NCI-H1417 (cell line): ENCODE measurements at regions not wholly inside any gene's neighbourhood (a gene's known extent, or its start where the extent isn't known, plus 50 kb on each side); places are given as distances from the start of the nearest gene placed in this dataset.

ENCODE experiments used
- DNase-seq, 3 experiments: peaks; one replicate each; lab custom pipeline; 2025; lab: John Stamatoyannopoulos, UW

DNA sequence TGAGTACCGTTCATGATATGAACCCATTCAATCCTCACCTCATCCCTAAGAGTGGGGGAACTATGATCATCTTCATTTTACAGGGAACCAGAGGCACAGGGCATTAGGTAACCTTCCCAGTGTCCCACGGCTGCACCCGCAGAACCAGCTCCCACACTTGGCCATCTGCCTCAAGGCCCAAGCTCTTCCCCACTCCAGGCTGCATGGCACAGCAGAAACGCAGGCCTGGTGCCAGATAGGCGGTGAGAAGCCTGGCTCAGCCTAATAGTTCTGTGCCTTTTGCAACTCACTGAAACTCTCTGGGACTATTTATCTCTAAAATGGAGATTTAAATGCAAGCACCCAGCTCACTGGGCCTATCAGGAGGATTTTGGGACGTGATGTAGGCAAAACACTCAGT lies 90.8 kb upstream of the ZNF618 start:
- no peak for DNase-seq

GRCh38 chr9:113786071-113786470 lies 90.0 kb upstream of the ZNF618 start:
- no peak for DNase-seq

DNA sequence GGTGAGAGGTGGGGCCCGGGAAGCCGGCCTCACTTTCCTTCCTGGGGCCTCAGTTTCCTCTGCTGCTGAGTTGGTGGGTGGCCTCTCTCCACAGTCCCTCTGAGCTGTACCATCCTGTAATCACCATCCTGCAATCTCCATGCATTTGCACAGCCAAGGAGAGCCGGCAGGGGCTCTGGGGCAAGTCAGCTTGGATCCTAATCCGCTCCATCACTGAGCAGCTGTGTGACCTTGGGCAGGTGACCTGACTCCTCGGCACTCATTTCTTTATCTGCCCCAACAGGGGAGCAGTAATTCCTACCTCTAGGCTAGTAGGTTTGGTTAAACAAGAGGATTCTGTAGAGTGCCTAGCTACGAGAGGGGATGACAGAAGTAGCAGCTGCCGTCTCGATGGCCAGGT lies 88.2 kb upstream of the ZNF618 start:
- DNase-seq, result no peak

DNA sequence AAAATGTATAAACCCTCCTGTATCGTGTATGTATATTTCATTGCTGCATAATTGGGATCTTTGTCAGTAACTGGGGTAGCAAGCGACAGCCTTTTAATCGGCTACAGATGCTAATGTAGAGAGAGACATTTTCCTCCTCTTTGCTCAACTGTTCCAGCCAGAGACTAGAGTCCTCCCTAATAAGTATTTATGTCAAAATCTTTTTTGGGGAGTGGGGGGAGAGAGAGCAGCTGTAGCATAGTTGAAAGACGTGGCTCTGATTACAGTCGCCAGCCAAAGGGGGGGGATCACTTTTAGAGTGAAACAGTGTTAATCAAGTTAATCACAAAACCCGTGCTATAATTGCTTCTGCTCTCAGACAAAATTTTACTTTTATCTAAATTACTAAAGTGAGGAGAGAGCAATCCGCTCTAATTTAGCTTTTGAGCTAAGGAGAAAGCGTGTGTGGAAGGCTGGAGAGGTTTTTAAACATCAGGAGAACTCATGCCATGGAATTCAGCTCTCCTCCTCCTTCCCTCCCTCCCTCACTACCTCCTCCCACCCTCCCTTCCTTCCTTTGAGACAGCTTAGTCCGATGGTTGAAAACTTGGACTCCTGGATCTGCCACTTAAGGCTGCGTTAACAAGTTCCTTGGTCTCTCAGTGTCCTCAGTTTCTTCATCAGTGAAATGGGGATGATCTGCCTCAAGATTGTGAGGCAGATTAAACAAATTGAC lies 87.3 kb upstream of the ZNF618 start:
- no peak for DNase-seq

GRCh38 chr9:113790093-113790492 lies 86.0 kb upstream of the ZNF618 start:
- DNase-seq, result peak in 2 of 3 experiments; percentile 23 to 77

DNA sequence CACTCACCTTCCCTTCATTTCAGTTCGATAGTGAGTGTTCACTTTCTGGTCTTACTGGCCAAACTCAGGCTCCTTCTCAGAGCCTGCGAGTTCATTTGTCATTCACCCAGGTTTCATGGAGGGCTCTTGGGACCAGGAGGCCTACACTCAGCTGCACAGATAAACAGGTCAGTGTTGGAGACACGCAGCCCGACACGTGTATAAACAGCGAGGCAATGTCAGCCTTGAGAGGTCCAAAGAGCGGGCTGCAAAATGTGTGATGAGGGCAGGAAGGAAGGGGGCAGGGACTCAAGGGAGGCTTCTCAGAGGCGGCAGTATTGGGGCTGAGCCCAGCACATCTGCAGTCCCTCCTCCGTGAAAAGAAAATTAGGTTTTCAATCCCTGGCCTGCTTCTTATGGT lies 82.6 kb upstream of the ZNF618 start:
- no peak for DNase-seq

DNA sequence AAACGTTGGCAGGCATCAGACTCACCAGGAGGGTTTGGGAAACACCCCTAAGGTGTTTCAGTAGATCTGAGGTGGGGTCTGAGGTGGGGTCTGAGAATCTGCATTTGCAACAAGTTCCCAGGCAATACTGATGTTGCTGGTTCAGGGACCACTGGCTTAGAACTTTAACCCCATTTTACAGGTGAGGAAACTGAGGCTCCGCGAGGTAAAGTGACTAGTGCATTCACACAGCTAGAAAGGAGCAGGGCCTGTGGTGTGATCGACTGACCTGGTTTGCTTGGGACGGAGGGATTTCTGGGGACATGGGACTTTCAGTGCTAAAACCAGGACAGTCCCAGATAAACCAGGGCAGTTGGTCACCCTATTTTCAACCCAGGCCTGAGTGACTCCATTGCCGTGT lies 81.4 kb upstream of the ZNF618 start:
- DNase-seq, result no peak

- no peak for DNase-seq
These were observed 80.2 kb upstream of the ZNF618 start for GRCh38 chr9:113795811-113796392.

GRCh38 chr9:113796646-113797426 lies 79.3 kb upstream of the ZNF618 start:
- no peak for DNase-seq

- DNase-seq, result no peak
These were observed 77.8 kb upstream of the ZNF618 start for GRCh38 chr9:113798062-113799030.

DNA sequence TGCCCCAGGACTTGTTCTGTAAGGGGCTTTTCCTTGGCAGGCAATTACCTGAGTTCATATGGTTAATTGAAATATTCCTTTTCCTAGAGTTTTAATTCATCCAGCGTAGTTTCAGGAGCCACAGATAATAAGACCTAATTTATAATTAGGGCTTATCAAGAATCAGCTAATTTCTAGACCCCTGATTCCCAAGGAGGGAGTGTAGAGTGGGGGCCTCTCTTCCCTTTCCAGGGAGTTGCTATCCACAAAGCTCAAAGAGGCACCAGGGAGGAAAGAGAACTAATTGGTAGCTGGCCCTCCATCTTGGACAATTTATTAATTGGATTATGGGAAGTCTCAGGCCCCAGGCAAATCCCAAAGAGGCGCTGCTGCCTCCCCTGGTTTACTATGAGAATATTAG lies 75.8 kb upstream of the ZNF618 start:
- no peak for DNase-seq

GRCh38 chr9:113803811-113804589 lies 72.1 kb upstream of the ZNF618 start:
- no peak for DNase-seq

- no peak for DNase-seq
These were observed 70.5 kb upstream of the ZNF618 start for GRCh38 chr9:113805486-113806132.

- peak in 2 of 3 experiments; percentile 53 to 69 for DNase-seq
These were observed 68.7 kb upstream of the ZNF618 start for GRCh38 chr9:113807173-113808061.

DNA sequence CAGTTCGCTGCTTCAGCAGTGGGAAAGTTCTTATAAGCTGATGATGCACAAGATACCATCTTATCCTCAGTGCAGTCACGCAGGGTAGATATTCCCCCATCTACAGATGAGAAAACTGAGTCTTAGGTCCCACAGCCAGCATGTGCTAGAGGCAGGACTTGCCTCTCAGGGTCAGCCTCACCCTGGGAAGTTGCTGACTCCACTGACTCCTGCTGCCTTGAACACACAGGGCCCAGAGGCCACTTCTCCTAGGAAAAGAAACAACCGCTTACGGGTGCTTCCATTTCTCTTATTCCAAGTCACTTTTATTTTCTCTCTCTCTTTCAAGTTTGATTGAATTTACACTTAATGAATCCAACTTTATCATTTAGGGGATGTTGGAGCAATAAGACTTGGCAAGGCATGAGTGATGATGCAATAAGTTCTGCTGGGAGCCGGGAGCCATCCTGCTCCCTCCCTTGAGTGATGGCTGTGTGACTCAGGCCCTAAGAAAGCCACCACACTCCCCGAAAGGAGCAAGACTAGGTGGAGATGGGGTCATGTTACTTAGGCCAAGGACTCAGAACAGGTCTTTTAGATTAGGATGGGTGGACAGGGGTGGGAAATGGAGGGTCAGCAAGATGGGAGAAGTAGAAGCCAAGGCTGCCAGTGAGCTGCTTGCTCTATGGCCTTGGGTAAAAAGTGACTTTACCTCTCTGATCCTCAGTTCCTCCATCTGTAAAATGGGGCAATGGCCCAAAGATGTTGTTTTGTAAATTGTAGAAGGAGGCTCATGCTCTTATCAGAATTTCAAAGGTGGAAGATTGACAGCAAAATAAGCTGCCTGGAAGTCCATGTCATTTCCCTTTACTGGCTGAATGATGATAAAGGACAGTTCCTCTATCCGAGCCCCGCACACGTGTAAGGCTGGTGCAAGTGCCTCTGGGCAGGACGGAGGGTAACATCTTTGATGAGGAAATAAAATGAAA lies 67.4 kb upstream of the ZNF618 start:
- no peak for DNase-seq

DNA sequence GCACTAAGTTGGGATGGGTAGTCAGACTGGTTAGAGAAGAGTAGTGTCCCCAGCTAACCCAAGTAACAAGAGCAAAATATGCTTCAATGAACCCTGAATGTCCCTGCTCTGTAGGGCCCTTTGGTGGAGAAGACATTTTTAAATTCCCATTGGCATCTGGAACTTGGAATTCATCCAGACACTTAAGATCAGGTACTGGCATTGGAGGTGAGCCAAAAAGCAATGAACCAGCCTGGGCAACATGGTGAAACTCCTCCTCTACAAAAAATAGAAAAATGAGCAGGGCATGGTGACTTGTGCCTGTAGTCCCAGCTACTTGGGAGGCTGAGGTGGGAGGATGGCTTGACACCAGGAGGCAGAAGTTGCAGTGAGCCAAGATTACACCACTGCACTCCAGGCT lies 58.9 kb upstream of the ZNF618 start:
- DNase-seq, result no peak

- DNase-seq, result no peak
These were observed 57.7 kb upstream of the ZNF618 start for GRCh38 chr9:113818391-113818790.

GRCh38 chr9:113822315-113822714 lies 53.8 kb upstream of the ZNF618 start:
- DNase-seq, result no peak
